ENCODE measurements at regions not wholly inside any gene's neighbourhood (a gene's known extent, or its start where the extent isn't known, plus 50 kb on each side); places are given as distances from the start of the nearest gene placed in this dataset.

- no peak for TF ChIP-seq CTCF (IDR thresholded peaks at IDR 0.05; ENCODE audit: insufficient read depth in 1 of 2, low read depth in 1 of 2, low read length in 1 of 2, severe bottlenecking in 1 of 2, unreplicated experiment in 1 of 2)
- Mint-ChIP-seq H3K27ac (ENCODE audit: unreplicated experiment) (peak overlapping the region; percentile 16), H3K4me1 (ENCODE audit: low read depth, unreplicated experiment) (peaks cover 9% of the 10 kb centered on the region), H3K27me3 (ENCODE audit: insufficient read depth, unreplicated experiment) (no peaks in the 10 kb centered on the region), H3K4me3 (ENCODE audit: unreplicated experiment) (no peak overlapping the region), H3K36me3 (ENCODE audit: insufficient read depth, unreplicated experiment) (no peaks in the 10 kb centered on the region), H3K9me3 (ENCODE audit: unreplicated experiment) (peaks cover 13% of the 10 kb centered on the region)
- no TSS peak for BruUV-seq (replicated peaks)
- Histone ChIP-seq H3K27me3 (replicated peaks; ENCODE audit: control insufficient read depth, insufficient read depth, low read length) (no peaks in the 10 kb centered on the region), H3K9me3 (peaks cover 17% of the 10 kb centered on the region), H3K36me3 (ENCODE audit: control insufficient read depth, insufficient read depth, low read length) (no peaks in the 10 kb centered on the region), H3K4me1 (peaks cover 15% of the 10 kb centered on the region), H3K4me3 (ENCODE audit: low read depth, low read length) (no peak overlapping the region)
- ChIA-PET POLR2A (no interaction called here), CTCF (no interaction called here)
- DNase-seq: no peak
- intact Hi-C loops (cut with micrococcal nuclease; ENCODE audit: unreplicated experiment): no loop called here
Measured at GRCh38 chr2:62369541-62370202, 136.3 kb downstream of the TMEM17 start.

DNA sequence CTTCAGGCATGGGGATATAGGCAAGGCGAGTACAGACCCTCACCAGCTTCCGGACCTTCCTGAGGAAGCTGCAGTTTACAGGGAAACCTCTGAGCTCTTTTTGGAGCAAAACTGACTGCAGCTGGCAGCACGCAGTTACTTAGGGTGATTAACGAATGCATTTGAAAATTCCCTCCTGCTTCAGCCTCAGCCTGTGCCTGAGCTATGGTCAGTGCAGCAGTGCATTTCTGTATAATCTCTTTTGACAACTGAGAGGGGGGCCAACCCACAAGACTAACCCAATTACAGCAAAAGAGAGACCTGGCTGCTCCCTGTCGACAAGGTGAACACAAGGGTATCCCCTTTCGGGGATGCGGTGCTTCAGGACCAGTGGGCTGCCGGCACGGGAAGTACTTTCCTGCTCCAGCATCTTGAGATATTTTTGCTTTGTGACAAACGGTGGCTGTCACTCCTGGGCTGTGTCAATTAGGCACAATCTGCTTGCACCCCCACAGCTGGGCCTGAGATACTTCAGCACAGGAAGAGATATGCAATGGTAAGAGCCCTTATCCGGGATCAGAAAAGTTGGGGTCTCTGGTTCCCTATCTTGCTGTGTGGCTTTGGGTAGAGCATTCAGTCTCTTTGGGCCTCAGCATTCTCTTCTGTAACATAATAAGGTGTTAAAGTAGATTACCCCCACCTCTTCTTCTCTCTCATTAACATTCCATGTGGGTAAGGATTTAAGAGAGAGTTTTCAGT, 141.0 kb downstream of the TMEM17 start:
- POLR2A ChIA-PET: no interaction called here
- H3K9me3 Mint-ChIP-seq (ENCODE audit: unreplicated experiment): no peaks in the 10 kb centered on the region
- Histone ChIP-seq H3K36me3 (ENCODE audit: control insufficient read depth, insufficient read depth, low read length) (no peaks in the 10 kb centered on the region), H3K27me3 (replicated peaks; ENCODE audit: control insufficient read depth, insufficient read depth, low read length) (no peaks in the 10 kb centered on the region), H3K4me3 (ENCODE audit: low read depth, low read length) (no peak overlapping the region), H3K9me3 (no peaks in the 10 kb centered on the region), H3K4me1 (peaks cover 27% of the 10 kb centered on the region)
- no peak for DNase-seq
- H3K4me3 Mint-ChIP-seq (ENCODE audit: unreplicated experiment): no peak overlapping the region
- no peak for TF ChIP-seq CTCF (IDR thresholded peaks at IDR 0.05; ENCODE audit: insufficient read depth in 1 of 2, low read depth in 1 of 2, low read length in 1 of 2, severe bottlenecking in 1 of 2, unreplicated experiment in 1 of 2)
- no peaks in the 10 kb centered on the region for H3K36me3 Mint-ChIP-seq (ENCODE audit: insufficient read depth, unreplicated experiment)
- BruUV-seq (replicated peaks): no TSS peak
- no peak overlapping the region for H3K27ac Mint-ChIP-seq (ENCODE audit: unreplicated experiment)
- CTCF ChIA-PET: no interaction called here
- intact Hi-C loops (cut with micrococcal nuclease; ENCODE audit: unreplicated experiment): no loop called here
- peaks cover 17% of the 10 kb centered on the region for H3K4me1 Mint-ChIP-seq (ENCODE audit: low read depth, unreplicated experiment)
- H3K27me3 Mint-ChIP-seq (ENCODE audit: insufficient read depth, unreplicated experiment): no peaks in the 10 kb centered on the region

GRCh38 chr2:62363166-62363565, 142.8 kb downstream of the TMEM17 start:
- Mint-ChIP-seq H3K27me3 (ENCODE audit: insufficient read depth, unreplicated experiment) (no peaks in the 10 kb centered on the region), H3K36me3 (ENCODE audit: insufficient read depth, unreplicated experiment) (no peaks in the 10 kb centered on the region), H3K9me3 (ENCODE audit: unreplicated experiment) (no peaks in the 10 kb centered on the region), H3K27ac (ENCODE audit: unreplicated experiment) (peak overlapping the region; percentile 54), H3K4me1 (ENCODE audit: low read depth, unreplicated experiment) (peaks cover 11% of the 10 kb centered on the region), H3K4me3 (ENCODE audit: unreplicated experiment) (no peak overlapping the region)
- DNase-seq: no peak
- Histone ChIP-seq H3K4me1 (peaks cover 19% of the 10 kb centered on the region), H3K27me3 (replicated peaks; ENCODE audit: control insufficient read depth, insufficient read depth, low read length) (no peaks in the 10 kb centered on the region), H3K4me3 (ENCODE audit: low read depth, low read length) (no peak overlapping the region), H3K9me3 (no peaks in the 10 kb centered on the region), H3K36me3 (ENCODE audit: control insufficient read depth, insufficient read depth, low read length) (no peaks in the 10 kb centered on the region)
- ChIA-PET POLR2A (no interaction called here), CTCF (interaction anchor here (0.8 to 1.3 kb wide), 2 partner anchors 47 to 49 kb away, joined by 7 to 11 read pairs; no protein-coding TSS in a partner anchor)
- intact Hi-C loops (cut with micrococcal nuclease; ENCODE audit: unreplicated experiment): no loop called here
- BruUV-seq (replicated peaks): no TSS peak
- no peak for TF ChIP-seq CTCF (IDR thresholded peaks at IDR 0.05; ENCODE audit: insufficient read depth in 1 of 2, low read depth in 1 of 2, low read length in 1 of 2, severe bottlenecking in 1 of 2, unreplicated experiment in 1 of 2)
